Astrocyte of the cerebellum (primary cell): ENCODE measurements at regions not wholly inside any gene's neighbourhood (a gene's known extent, or its start where the extent isn't known, plus 50 kb on each side); places are given as distances from the start of the nearest gene placed in this dataset.

Experiments
- DNase-seq: peaks from one replicate; pipeline ENCODE4 v3.0.0-alpha.2; 2011; ENCODE audit warnings: low read depth
- H3K4me3 ChIP-seq: 2 replicates; pipeline ENCODE4 v1.5.1; 2011; ENCODE audit warnings: mild to moderate bottlenecking, low read depth, low read length, moderate library complexity
- CTCF ChIP-seq: IDR thresholded peaks from 2 replicates; pipeline ENCODE4 v1.5.1; 2012; ENCODE audit warnings: low read length, low read depth, moderate library complexity, mild to moderate bottlenecking; ENCODE audit errors: missing control alignments
- in situ Hi-C: cut with HindIII; loops from 2 replicates; pipeline ENCODE4 v1.10.0; 2017; ENCODE audit warnings: low sequenced_read_pairs

GRCh38 chr3:155029941-155030340, 50.2 kb upstream of the MME start:
- DNase-seq: no peak
- H3K4me3 ChIP-seq: no peak overlapping the region
- in situ Hi-C loops: no loop called here
- no peak for TF ChIP-seq CTCF

DNA sequence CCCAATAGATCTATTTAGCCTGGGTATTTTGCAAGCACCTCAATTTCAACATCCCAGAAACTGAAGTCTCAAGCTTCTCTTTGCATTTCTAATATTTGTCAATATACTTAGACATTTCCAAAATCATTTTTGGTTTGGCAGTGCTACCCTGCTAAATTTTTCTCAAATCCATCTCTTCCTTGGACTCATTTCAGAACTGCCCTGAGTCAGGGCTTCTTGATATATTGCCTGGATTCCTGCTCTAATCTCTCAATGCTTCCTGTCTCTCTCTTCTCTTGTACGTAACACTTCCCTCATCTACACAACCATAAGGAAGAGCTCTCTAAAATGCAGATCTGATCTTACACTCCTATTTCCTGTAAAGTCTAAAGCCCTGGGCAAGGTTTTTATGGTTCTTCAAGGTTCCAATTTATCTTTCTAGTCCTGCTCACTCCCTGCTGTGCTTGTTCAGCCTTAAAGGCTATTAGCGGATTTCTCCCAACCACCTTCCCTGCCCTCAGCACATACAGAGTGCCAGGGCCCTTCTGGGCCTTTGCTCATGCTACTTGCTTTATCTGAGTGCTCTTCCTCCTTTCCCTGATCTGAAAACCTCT, 53.0 kb upstream of the MME start:
- no peak overlapping the region for H3K4me3 ChIP-seq
- in situ Hi-C loops: no loop called here
- peak; percentile 41 for DNase-seq
- TF ChIP-seq CTCF: no peak

- no peak for DNase-seq
- no peak for TF ChIP-seq CTCF
- in situ Hi-C loops: no loop called here
- no peak overlapping the region for H3K4me3 ChIP-seq
These were observed 56.0 kb upstream of the MME start for GRCh38 chr3:155024006-155024638.

GRCh38 chr3:155022896-155023295, 57.2 kb upstream of the MME start:
- in situ Hi-C loops: no loop called here
- no peak overlapping the region for H3K4me3 ChIP-seq
- DNase-seq: no peak
- TF ChIP-seq CTCF: no peak

DNA sequence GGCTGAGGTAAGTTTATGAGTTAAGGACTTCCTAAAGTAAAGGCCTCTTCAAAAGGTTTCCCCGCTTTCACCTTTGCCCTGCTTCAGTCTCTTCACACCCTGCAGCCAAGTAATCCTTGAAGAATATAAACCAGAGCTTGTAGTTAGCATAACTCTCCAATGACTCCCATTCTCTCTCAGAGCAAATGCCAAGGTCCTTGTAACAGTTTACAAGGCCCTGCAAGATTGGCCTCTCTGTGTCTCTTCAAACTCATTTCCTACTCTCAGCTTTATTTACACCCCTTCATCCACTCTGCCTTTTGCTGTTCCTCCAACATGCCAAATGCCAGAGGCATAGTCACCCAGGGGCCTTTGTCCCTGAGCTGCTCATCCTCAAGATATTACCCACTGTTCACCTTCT, 60.5 kb upstream of the MME start:
- in situ Hi-C loops: no loop called here
- no peak overlapping the region for H3K4me3 ChIP-seq
- no peak for TF ChIP-seq CTCF
- DNase-seq: no peak

- H3K4me3 ChIP-seq: no peak overlapping the region
- in situ Hi-C loops: no loop called here
- TF ChIP-seq CTCF: no peak
- no peak for DNase-seq
These were observed 61.3 kb upstream of the MME start for GRCh38 chr3:155018621-155019330.
